ENCODE measurements at regions not wholly inside any gene's neighbourhood (a gene's known extent, or its start where the extent isn't known, plus 50 kb on each side); places are given as distances from the start of the nearest gene placed in this dataset.

DNA sequence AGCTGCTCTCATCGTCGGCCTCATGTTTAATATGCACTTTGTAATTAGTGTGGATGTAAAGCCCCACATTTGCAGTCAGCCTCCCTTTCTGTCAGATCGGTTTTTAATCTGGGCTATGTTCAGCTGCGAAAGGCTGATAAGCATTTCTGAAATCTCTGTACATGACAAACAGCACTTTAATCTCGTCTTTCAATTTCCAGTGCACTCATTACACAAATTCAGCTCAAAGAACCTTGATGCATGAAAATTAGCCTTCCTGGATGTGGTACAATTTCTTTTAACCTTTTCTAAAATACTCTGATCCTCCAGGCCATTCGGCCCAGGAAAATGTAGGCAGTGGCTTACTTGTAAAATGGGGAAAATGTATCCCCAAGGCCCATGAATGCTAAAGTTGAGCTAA, 265.1 kb downstream of the RND3 start:
- TF ChIP-seq, protein P1, sequence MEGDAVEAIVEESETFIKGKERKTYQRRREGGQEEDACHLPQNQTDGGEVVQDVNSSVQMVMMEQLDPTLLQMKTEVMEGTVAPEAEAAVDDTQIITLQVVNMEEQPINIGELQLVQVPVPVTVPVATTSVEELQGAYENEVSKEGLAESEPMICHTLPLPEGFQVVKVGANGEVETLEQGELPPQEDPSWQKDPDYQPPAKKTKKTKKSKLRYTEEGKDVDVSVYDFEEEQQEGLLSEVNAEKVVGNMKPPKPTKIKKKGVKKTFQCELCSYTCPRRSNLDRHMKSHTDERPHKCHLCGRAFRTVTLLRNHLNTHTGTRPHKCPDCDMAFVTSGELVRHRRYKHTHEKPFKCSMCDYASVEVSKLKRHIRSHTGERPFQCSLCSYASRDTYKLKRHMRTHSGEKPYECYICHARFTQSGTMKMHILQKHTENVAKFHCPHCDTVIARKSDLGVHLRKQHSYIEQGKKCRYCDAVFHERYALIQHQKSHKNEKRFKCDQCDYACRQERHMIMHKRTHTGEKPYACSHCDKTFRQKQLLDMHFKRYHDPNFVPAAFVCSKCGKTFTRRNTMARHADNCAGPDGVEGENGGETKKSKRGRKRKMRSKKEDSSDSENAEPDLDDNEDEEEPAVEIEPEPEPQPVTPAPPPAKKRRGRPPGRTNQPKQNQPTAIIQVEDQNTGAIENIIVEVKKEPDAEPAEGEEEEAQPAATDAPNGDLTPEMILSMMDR (IDR thresholded peaks at IDR 0.05; ENCODE audit: low read length) = no peak
- TF ChIP-seq EZH2 (IDR thresholded peaks at IDR 0.05; ENCODE audit: borderline replicate concordance, low read length) = no peak
